Pulmonary artery endothelial cell (primary cell): ENCODE measurements at regions not wholly inside any gene's neighbourhood (a gene's known extent, or its start where the extent isn't known, plus 50 kb on each side); places are given as distances from the start of the nearest gene placed in this dataset.
"Not testable (repeated sequence)": the region's sequence is repeated elsewhere in the genome, so short reads cannot be mapped to it uniquely, and the experiment has no call there.

Experiments
- DNase-seq: peaks from one replicate; pipeline ENCODE4 v3.0.0-alpha.2; 2011; ENCODE audit warnings: low read depth, low spot score

DNA sequence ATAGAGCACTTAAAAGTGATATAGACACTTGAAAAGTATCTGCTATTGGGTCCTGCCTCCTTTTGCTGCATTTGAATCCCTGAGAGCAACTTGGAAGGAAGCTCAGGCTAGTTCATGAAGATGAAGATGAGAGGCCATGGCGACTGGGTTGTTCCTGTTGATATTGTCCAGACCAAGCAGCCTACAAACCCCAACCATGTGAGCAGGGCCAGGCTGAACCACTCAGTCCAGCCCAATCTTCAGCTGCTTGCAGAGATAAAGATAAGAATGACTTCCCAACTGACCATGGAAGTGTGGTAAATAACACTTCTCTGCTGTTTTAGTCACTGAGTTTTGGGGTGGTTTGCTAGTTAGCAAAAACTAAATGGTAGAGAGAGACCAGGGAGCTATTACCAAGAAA, 417.6 kb downstream of the SOX11 start:
- DNase-seq = no peak

DNA sequence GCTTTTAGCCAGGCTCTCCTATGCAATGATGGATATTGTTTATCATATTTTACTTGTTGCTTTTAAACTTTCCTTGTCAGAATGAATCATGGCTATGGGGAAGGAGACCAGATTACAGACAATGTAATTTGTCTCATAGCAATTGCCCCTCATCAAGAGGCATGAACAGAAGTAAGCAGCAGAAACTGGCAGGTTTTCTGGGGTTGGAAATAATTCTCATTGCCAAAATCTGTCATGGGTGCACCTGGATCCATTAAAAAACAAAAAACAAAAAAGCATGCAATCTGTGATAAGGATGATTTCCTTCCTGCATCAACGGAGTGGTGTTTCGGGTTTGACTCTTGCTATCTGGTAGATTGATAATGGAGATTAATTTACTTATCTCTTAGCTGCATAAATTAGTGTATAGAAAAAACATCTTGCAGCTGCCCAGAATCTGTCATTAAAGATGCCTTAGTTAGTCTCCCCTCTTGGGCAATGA, 419.6 kb downstream of the SOX11 start:
- DNase-seq = no peak

DNA sequence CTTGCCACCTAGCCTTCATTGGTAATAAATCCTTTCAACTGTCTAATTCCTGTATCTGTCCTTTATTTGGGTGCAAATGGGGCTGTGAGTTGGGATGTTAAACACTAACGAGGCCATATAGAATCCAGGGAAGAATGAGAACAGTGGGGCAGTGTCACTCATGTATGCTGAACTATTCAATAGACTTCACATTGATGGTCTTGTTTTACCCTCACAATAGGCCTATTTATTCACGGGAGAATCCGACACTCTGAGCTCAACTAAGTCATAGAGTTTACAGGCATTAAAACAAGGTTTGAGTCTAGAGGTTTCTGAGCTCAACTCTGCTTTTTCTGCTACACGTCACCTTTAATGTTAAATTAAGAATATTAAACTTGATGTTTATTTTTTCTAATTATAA, 421.6 kb downstream of the SOX11 start:
- DNase-seq = no peak

DNA sequence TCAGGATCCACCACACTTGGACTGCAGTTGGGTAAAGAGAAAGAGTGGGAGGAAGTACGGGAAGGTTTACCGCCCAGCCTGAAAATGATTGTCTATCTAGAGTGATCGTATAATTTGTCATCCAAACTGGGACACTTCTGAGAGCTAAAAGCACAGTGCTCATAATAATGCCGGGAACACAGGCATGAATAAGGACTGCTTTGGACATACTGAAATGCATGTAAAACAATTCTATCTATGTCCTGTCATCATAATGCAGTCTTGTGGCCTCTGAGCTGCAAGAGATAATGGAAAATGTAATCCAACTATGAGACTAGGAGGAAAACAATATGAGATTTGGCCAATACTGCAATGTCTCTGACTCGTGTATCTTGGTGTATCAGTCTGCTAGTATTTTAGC, 435.5 kb downstream of the SOX11 start:
- no peak for DNase-seq

DNA sequence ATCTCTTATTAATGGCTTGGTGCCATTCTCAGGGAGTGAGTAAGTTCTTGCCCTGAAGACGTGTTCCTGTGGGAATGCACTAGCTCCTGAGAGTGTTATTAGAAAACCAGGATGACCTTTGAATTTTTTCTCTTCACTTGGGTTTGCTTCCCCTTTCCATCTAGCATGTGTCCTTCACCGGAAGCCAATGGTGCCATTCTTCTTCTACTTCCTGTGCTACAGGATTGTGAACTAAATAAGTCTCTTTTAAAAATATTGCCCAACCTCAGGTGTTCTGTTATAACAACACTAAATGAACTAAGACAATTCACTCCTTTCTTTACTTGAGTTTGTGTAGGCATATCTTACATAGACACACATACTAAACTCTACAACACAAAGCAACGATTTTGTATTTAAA, 447.0 kb downstream of the SOX11 start:
- no peak for DNase-seq

DNA sequence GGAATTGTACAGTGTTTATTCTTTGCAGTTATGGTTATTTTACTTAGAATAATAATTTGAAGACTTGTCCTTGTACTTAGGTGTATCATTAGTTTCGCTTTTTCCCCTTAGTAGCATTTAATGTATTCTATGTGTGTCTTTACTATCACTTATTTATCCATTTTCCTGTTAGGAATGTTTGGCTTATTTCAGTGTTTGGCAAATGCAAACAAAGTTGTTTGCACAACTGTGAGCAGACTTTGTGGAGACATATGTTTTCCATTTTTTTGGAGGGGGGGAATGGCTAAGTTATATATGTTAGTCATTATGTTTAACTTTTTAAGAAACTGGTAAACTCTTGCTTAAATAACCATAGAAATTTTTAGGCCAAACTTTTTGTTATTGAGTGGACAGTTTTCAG, 447.7 kb downstream of the SOX11 start:
- DNase-seq = no peak

DNA sequence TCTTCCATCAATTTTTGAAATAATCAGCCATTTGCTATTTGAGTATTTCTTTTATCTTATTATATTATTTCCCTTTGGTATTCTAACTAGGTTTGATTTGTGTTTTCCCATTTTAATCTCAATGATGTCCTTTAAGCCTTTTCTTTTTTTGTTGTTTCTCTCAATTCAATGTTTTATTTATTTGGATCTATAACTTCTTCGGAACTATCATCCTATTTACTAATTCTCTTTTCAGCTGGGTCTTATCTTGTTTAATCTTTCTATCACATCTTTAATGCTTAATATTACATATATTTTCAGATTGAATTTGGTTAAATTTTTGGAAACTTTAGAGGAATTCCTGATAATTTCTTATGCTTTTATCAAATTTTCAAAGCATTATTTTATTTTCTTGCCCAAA, 448.3 kb downstream of the SOX11 start:
- no peak for DNase-seq

DNA sequence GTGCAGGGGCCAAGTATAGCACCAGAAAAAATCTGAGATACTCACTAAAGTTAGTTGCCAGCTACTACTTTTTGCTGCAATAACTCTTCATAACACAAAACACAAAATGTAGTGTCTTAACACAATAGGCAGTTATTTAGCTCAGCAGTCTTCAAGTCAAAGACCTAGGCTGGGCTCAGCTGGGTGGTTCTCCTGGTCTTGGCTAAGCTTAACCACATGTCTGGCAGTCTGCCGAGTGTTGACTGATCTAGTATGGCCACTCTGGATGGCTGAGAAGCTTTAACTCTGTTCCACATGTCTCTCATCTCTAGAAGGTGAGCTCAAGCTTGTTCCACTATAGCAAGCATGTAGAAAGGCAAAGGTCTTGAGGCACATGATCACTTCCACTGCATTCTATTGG, 451.6 kb downstream of the SOX11 start:
- no peak for DNase-seq

DNA sequence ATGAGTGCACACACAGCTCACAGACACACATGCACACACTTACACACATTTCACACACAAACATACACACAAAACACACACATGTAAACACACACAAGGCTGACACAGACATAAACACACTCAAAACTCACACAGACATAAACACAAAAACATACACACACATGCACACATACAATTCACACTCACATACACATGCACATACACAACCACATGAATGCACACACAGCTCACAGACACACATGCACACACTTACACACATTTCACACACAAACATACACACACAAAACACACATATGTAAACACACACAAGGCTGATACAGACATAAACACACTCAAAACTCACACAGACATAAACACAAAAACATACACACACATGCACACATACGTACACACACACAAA, 455.0 kb downstream of the SOX11 start:
- not testable (repeated sequence) for DNase-seq

DNA sequence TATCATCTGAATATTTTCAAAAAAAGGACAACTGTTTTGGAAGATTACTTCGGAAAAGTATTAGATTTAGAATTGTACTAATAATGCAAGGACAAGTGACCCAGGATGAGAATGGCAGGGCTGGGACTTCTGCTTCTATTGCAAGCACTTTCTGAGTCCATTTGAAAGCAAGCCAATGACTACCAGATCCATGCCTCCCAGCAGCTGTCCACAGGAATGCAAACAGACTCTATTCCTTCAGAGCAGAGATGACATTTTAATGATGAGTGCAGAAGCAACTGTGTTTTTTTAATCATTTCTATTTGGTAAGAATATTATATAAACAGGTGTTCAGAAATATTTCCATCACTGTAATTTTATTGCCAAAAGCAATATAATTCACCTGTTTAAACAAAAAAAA, 456.7 kb downstream of the SOX11 start:
- DNase-seq = no peak

DNA sequence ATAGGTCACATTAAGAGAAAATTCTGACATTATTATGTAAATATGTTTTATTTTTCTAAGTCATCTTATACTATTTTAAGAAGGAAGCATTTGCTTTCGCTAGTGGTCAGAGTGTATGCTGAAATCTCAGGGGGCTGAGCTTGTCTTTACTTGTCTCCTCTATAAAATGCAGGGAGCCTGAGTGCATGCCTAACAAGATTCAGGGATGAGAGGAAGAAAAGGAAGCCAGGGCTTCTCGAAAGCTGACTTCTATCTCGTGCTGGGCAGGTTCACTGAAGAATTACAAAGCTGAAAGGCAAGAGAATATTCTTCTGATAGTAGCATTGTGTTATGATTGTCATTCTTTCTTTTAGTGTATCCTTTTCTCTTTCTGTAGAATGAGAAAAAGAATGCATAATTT, 467.4 kb downstream of the SOX11 start:
- DNase-seq = no peak

DNA sequence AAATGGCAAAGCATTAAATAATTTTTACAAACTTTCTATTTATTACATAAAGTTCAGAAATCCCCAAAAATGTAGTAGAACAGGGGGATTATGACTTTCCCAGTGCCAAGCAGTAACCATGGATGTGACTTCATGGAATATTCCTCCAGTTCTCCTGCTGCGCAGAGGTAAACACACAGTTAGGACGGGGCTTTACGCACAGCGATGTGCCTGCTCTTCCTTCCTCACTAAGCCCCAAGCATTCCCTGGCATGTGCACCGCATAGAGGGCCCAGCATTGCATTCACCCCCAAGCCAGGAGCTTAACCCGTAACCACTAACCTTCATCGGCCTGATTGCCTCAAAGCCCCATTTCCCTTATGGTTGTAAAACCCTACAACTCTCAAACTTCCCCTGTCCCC, 471.7 kb downstream of the SOX11 start:
- no peak for DNase-seq

DNA sequence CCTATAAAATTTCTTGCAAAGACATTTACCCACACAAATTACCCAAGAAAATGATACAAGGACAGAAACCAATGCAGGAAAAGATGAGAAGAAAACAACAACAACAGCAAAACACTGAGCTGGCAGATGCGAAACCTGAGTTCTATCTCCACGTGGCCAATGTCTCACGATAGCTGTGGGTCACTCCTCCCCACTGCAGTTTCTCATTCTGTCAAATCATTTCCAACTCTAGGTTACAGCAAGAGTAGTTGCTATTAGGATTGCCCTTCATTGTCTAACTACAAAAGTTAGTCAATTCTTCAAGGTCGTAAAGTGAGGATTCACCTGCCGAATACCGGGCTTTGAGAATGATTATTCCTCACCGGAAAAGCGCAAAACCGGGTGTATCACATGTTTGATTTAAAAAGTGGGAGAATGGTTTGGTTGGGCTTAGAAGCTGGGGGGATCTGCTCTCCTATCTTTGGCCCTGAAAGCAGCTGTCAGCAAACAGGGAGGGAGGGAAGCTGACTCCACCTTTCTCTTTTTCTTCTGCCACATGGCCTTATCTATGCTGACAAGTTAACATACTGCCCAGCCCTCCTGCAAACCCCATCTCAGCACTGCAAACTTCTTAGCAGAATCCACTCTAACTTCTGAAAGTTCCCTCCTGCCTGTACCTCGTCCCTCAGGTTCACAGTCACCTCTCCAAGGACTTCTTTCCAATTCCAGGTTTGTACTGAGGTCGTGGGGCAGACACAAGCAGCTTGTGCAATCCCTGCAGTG, 473.0 kb downstream of the SOX11 start:
- DNase-seq = no peak

DNA sequence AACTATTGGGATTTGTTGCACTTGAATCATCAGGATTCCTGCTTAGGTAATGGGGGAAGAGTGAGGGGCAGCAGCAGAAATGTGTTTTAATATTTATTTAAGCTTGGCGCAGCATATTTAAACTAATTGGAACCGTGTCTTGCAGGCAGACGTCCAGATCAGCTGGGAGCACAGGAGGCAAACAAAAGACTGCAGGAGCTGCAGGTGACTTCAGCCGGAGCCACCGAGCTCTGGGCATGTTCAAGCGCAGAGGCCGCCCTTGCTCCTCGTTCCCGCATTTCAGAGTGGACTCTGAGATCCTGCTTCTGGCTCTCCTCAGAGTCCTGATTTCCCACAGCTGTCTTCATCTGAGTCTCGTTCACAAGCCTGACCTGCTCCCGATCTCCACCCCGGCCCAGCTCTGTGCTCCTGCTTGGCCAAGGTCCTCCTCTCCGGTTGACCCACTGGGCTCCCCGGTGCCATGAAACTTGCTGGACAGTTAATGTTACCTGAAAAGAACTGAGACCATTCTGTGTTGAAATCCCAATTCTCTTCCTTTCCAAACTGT, 475.5 kb downstream of the SOX11 start:
- DNase-seq = no peak

DNA sequence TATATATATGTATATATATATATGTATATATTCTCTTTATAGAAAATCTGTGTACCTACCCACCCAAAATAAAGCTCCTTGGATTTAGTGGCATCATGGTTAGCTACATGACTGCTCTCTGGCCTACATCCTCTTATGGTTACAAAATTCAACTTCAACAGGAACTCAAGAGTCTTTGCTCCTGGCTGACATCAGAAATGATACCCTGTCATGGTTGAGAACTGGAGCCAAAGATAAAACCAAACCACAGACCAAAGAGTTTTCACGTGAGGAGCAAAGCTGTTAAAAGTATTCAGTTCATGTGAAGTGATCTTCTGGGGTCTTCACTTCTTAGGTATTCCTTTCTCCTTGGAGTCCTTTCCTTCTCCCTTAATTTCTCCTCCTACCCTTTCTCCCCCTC, 476.3 kb downstream of the SOX11 start:
- DNase-seq = no peak

DNA sequence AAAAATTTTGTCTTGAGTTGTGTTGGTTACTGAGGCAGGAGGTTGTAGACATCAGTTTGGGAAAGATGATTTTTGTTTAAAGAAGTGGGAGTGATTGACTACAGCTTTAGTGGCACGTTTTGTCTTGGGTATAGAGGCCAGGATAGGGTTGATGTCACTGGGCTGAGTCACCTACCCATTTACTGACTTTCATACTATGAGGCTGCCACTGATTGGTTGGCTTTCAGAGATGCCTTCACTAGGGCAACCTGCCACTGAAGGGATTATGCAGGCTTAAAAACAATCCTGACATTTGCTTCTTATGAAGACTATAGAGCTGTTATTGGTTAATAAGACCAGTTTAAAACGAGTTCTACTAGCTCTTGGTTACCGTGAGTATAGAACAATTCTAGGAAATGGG, 479.1 kb downstream of the SOX11 start:
- DNase-seq = no peak

DNA sequence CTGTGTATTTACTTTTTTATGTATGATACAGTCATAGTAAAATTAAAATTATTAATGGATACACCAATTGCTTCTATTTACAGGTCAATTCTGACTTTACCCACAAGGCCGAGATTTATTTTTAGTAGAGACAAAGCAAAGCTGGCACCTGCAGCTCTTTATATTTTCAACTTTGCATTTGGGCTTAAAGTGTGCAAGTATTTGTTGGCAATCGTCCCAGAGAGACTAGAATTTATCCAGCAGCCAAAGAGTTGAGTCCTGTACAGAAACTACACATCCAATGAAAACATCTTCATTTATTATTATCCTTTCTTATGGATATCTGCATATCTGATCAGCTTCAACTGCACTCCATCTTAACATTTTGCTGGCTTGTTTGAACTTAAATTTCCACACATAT, 485.6 kb downstream of the SOX11 start:
- no peak for DNase-seq

DNA sequence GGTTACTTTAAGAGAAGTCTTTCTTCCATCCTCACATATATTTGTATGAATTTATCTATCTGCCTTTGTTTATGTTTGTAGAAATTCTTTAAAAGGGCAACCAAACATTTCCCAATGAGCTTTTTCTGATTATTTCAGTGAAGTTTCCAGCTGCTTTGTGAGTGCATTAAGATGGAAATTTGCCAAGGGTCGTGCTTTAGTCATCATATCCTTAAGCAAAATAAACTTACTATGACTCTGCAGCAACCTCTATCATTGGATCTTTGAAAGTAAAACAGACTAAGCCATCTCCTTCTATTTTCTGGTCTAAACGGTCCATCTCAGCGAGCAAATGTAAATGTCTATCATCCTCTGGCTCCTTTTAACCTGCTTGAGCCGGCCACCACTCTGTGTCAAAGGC, 489.3 kb downstream of the SOX11 start:
- no peak for DNase-seq

DNA sequence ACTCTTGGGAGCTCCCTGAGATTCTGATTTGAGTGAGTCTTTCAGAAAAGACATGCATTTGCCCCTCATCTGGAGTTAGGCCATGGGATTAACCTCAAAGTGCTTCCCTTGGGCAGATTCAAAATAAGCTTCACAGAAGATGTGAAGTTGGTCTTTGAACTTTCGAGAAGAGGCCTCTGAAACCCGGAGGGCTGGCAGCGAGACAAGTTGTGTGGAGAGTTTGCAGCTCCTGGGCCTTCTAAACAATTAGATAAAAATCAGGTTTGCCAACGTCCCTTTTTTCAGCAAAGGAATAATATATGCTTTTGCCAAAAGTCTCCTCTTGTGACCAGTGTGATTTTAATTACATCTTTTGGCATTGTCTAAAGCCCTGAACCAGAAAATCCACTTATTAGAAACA, 489.7 kb downstream of the SOX11 start:
- DNase-seq = no peak

DNA sequence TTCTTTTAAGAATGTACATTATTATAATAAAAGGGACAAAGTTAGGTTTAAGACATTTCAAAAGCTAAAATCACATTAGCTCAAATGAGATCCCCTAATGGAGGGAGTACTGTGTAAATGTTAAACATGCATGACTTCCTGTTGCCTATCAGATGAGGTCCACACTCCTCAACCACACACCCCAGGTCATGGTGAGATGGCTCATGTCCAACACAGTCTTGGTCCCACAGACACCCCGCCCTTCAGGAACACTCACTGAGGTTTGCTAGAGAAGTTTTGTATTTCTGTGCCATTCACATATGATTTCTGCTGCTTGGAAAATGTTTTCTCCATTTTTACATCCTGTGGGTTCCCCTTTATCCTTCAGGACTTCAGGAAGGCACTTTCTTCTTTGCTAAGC, 491.0 kb downstream of the SOX11 start:
- no peak for DNase-seq

DNA sequence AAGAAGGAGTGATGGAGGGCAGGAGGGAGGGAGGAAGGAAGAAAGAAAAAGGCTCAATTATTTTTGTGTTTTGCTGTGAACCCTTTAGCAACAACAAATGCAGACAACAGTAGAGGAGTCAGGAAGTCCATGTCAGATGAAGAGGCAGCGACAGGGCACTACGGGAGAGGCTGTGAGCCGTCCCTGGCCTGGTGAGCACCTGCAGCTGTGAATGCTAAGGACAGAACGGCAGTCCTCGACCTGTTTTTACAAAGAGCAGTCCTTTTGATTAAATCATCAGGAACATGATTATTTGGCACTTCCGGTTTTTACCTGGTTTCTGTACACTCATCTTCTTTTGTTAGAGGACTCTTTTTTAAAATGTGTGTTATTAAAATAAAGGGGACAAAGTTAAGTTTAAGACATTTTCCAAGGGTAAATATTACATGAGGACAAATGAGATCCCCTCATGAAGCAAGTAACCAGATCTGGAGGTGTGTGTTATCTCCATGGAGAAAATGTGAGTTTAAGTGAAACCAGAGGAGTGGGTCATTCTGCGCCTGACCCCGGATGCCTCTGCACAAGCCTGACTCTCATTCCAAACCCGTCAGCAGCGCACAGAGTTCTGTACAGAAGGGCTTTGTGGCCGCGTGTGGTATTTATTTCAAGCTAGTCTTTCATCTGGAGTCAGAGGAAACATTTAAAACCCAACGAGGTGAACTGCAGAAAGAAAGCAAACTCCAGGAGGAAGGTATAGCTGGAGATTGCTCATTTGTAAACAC, 492.5 kb downstream of the SOX11 start:
- DNase-seq = no peak

DNA sequence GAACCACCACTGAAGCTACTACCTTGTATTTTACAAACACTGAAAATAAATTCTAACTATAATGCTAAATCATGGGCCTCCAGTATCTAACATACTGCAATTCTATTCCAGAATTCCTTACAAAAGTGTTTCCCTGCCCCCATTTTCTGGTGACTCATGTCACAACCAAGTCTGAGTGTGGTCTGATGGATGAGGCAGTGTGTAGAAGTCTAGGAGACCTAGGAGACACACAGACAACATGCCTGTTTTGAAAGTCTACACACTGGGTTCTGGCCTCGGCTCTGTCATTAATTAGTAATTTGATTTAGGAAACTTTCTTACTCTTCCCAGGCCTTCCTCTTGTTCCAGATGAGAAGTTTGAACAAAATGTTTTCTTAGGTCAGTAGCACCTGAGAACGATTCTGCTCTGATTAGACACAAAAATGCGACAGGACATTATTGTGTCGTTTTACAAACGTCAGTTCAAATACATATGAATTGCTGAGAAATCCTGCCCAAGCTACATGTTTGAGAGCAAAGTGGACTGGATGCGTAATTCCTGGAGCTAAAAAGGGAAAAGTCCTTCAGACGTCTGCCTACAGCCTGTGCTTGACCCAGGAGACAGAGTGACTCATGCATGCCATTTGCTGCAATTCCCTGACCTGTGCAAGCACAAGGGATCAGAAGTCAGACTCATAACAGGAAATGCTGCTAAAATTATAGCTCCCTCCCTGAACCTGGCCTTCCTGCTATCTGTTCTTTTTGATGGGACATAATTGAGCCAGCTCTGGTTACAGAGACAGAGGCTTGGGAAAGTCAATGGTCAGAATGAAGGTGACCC, 494.4 kb downstream of the SOX11 start:
- DNase-seq = no peak
